Caco-2 (cell line): ENCODE measurements at regions not wholly inside any gene's neighbourhood (a gene's known extent, or its start where the extent isn't known, plus 50 kb on each side); places are given as distances from the start of the nearest gene placed in this dataset.

Experiments used
- BruUV-seq: library from RNA; stranded (reverse); fragments of 400-500 nt; replicated peaks from 2 replicates; lab custom pipeline; 2021; lab: Mats Ljungman, UMichigan
- CTCF ChIA-PET: fragments of 300-600 bp; sonication (Branson Sonifier 250); formaldehyde crosslinking; loops from one replicate; lab custom pipeline; 2022; ENCODE audit warnings: antibody characterized with exemption; lab: Charles Lee
- POLR2A ChIA-PET: fragments of 300-600 bp; sonication (Branson Sonifier 250); formaldehyde crosslinking; loops from one replicate; lab custom pipeline; 2022; ENCODE audit warnings: antibody characterized with exemption; lab: Charles Lee
- DNase-seq, 2 experiments: peaks; one replicate each; pipeline versions ENCODE4 v3.0.0 to v3.0.0-alpha.2; 2020 to 2022
- H3K27me3 ChIP-seq: replicated peaks from 2 replicates; pipeline ENCODE4 v1.6.0; 2011; ENCODE audit warnings: low read length; ENCODE audit not compliant: control insufficient read depth, insufficient read depth
- H3K36me3 ChIP-seq: 2 replicates; pipeline ENCODE4 v1.5.1; 2011; ENCODE audit warnings: low read length; ENCODE audit not compliant: control insufficient read depth, insufficient read depth
- H3K4me1 ChIP-seq: fragments of 250-450 bp; sonication (Bioruptor Pico); 2 replicates; pipeline ENCODE4 v1.5.1; 2020; ENCODE audit warnings: mild to moderate bottlenecking
- H3K4me3 ChIP-seq: 2 replicates; pipeline ENCODE4 v1.5.1; 2011; ENCODE audit warnings: low read depth, mild to moderate bottlenecking, control low read depth, low read length
- H3K9me3 ChIP-seq: fragments of 250-450 bp; sonication (Bioruptor Pico); 2 replicates; pipeline ENCODE4 v1.5.1; 2020; ENCODE audit warnings: mild to moderate bottlenecking, moderate library complexity
- H3K27ac Mint-ChIP-seq: one replicate; pipeline ENCODE4 v1.8.0; 2022; ENCODE audit warnings: mixed read lengths; ENCODE audit not compliant: unreplicated experiment
- H3K27me3 Mint-ChIP-seq: one replicate; pipeline ENCODE4 v1.8.0; 2022; ENCODE audit warnings: mixed read lengths; ENCODE audit not compliant: insufficient read depth, unreplicated experiment
- H3K36me3 Mint-ChIP-seq: one replicate; pipeline ENCODE4 v1.8.0; 2022; ENCODE audit warnings: mild to moderate bottlenecking, mixed read lengths; ENCODE audit not compliant: insufficient read depth, unreplicated experiment
- H3K4me1 Mint-ChIP-seq: one replicate; pipeline ENCODE4 v1.8.0; 2022; ENCODE audit warnings: low read depth, mixed read lengths; ENCODE audit not compliant: unreplicated experiment
- H3K4me3 Mint-ChIP-seq: one replicate; pipeline ENCODE4 v1.8.0; 2022; ENCODE audit warnings: mild to moderate bottlenecking, moderate library complexity, mixed read lengths; ENCODE audit not compliant: unreplicated experiment
- H3K9me3 Mint-ChIP-seq: one replicate; pipeline ENCODE4 v1.8.0; 2022; ENCODE audit warnings: mixed read lengths; ENCODE audit not compliant: unreplicated experiment
- intact Hi-C: fragments of 100-400 bp; cut with micrococcal nuclease; formaldehyde crosslinking; loops from one replicate; pipeline ENCODE4 v1.10.0; 2022; ENCODE audit not compliant: unreplicated experiment
- TF ChIP-seq, protein P1 (sequence below), 2 experiments: fragments of 200-600 bp in 1 of 2; IDR thresholded peaks; 1 replicate in 1 of 2; 2 replicates in 1 of 2; pipeline versions ENCODE4 v1.5.1 to v1.8.0; 2011 to 2022; ENCODE audit warnings: antibody characterized with exemption in 1 of 2, control low read depth in 1 of 2, inconsistent platforms in 1 of 2, low read depth in 1 of 2, low read length in 1 of 2, mild to moderate bottlenecking in 1 of 2, moderate library complexity in 1 of 2; ENCODE audit not compliant: insufficient read depth in 1 of 2, severe bottlenecking in 1 of 2, unreplicated experiment in 1 of 2

DNA sequence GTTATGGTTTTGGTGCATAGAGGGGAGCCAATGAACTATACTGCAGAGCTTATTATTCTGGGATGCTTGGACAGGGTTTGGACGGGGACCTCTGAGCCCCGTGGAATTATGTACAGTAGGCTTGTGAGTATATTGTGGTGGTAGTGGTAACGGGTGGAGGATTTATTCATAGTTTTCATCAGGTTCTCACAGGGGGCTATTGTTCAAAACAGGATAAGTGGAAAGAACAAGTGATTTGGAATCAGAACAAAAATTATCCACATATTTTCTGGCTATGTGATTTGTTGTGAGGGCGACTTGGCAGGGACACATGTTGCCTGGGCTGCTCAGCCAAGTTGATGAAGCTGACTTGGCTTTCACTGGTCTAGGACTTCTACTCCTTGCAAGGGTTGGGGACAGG lies 64.6 kb upstream of the ELOVL5 start:
- ChIA-PET POLR2A (no interaction called here), CTCF (no interaction called here)
- Mint-ChIP-seq H3K4me1 (no peaks in the 10 kb centered on the region), H3K27me3 (no peaks in the 10 kb centered on the region), H3K27ac (no peak overlapping the region), H3K36me3 (no peaks in the 10 kb centered on the region), H3K9me3 (no peaks in the 10 kb centered on the region), H3K4me3 (no peak overlapping the region)
- no peaks in the 10 kb centered on the region for H3K9me3 ChIP-seq
- no peak for DNase-seq
- TF ChIP-seq, protein P1, sequence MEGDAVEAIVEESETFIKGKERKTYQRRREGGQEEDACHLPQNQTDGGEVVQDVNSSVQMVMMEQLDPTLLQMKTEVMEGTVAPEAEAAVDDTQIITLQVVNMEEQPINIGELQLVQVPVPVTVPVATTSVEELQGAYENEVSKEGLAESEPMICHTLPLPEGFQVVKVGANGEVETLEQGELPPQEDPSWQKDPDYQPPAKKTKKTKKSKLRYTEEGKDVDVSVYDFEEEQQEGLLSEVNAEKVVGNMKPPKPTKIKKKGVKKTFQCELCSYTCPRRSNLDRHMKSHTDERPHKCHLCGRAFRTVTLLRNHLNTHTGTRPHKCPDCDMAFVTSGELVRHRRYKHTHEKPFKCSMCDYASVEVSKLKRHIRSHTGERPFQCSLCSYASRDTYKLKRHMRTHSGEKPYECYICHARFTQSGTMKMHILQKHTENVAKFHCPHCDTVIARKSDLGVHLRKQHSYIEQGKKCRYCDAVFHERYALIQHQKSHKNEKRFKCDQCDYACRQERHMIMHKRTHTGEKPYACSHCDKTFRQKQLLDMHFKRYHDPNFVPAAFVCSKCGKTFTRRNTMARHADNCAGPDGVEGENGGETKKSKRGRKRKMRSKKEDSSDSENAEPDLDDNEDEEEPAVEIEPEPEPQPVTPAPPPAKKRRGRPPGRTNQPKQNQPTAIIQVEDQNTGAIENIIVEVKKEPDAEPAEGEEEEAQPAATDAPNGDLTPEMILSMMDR (IDR thresholded peaks at IDR 0.05; ENCODE audit: insufficient read depth in 1 of 2, low read depth in 1 of 2, low read length in 1 of 2, severe bottlenecking in 1 of 2, unreplicated experiment in 1 of 2): no peak
- no peaks in the 10 kb centered on the region for H3K36me3 ChIP-seq
- BruUV-seq: no TSS peak
- H3K4me1 ChIP-seq: peaks cover 12% of the 10 kb centered on the region
- intact Hi-C loops: loop anchor here (5.0 kb wide), 1 partner anchor 56 kb away; no protein-coding TSS in a partner anchor
- H3K4me3 ChIP-seq: no peak overlapping the region
- no peaks in the 10 kb centered on the region for H3K27me3 ChIP-seq

DNA sequence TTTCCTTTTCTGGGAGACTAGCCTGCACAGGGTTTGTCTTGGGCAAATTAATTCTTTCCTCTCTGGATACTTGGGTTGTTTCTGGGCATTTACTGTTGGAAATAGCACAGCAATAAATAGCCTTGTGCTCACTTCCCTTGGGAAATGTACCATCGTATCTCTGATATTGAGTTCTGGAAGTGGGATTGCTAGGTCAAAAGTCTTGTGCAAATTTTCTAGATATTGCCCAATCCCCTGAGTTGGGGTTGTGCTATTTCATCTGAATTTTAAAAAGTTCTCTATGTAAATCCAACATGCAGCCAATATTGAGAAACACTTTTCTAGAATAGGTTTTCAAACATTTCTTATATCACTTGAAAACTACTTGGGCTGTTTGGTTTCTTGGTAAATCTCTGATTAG lies 64.0 kb upstream of the ELOVL5 start:
- CTCF ChIA-PET: no interaction called here
- no peaks in the 10 kb centered on the region for H3K36me3 ChIP-seq
- no peaks in the 10 kb centered on the region for H3K36me3 Mint-ChIP-seq
- H3K27me3 ChIP-seq: no peaks in the 10 kb centered on the region
- no peak for DNase-seq
- no peaks in the 10 kb centered on the region for H3K27me3 Mint-ChIP-seq
- TF ChIP-seq, protein P1 (IDR thresholded peaks at IDR 0.05; ENCODE audit: insufficient read depth in 1 of 2, low read depth in 1 of 2, low read length in 1 of 2, severe bottlenecking in 1 of 2, unreplicated experiment in 1 of 2): no peak
- H3K9me3 ChIP-seq: no peaks in the 10 kb centered on the region
- peaks cover 12% of the 10 kb centered on the region for H3K4me1 ChIP-seq
- no peak overlapping the region for H3K4me3 Mint-ChIP-seq
- no peak overlapping the region for H3K4me3 ChIP-seq
- POLR2A ChIA-PET: no interaction called here
- no peaks in the 10 kb centered on the region for H3K4me1 Mint-ChIP-seq
- H3K9me3 Mint-ChIP-seq: no peaks in the 10 kb centered on the region
- intact Hi-C loops: loop anchor here (5.0 kb wide), 1 partner anchor 55 kb away; no protein-coding TSS in a partner anchor
- no TSS peak for BruUV-seq
- no peak overlapping the region for H3K27ac Mint-ChIP-seq

DNA sequence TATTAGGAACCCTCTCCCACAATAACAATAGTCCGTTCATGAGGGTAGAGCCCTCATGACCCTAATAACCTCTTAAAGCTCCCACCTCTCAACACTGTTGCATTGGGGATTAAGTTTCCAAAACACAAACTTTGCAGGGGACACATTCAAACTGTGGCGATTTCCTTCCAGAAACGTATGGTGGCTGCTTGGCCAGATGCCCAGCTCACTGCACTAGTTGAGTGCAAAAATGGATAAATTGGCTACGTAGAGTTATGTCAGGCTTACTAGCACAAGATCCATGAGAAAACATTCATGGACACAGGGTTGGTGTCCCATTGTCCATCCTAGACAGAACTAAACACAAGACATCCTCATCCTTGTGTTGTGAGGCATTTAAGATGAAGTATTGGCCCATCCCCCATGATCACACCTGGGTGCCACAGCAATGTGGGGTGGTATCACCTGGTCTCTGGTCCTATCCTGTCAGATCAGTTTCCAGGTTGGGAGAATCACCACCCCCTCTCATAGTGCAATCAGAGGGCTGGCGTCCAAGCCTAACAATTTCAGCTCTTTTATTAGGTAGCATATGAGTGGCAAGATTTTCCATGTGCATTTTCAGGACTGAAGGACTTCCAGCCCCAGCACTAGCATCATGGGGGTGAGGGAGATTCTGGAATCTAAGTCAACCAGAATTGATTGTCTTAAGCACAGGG lies 63.4 kb upstream of the ELOVL5 start:
- Histone ChIP-seq H3K4me3 (no peak overlapping the region), H3K4me1 (peaks cover 12% of the 10 kb centered on the region), H3K36me3 (no peaks in the 10 kb centered on the region), H3K27me3 (no peaks in the 10 kb centered on the region), H3K9me3 (no peaks in the 10 kb centered on the region)
- Mint-ChIP-seq H3K27ac (no peak overlapping the region), H3K4me3 (no peak overlapping the region), H3K27me3 (no peaks in the 10 kb centered on the region), H3K9me3 (no peaks in the 10 kb centered on the region), H3K36me3 (no peaks in the 10 kb centered on the region), H3K4me1 (no peaks in the 10 kb centered on the region)
- no peak for DNase-seq
- BruUV-seq: no TSS peak
- intact Hi-C loops: loop anchor here (5.0 kb wide), 1 partner anchor 55 kb away; no protein-coding TSS in a partner anchor
- CTCF ChIA-PET: interaction anchor here (0.6 kb wide), 1 partner anchor 42 kb away, joined by 3 read pairs; no protein-coding TSS in a partner anchor
- POLR2A ChIA-PET: no interaction called here
- TF ChIP-seq, protein P1 (IDR thresholded peaks at IDR 0.05; ENCODE audit: insufficient read depth in 1 of 2, low read depth in 1 of 2, low read length in 1 of 2, severe bottlenecking in 1 of 2, unreplicated experiment in 1 of 2): no peak
